ENCODE measurements at regions not wholly inside any gene's neighbourhood (a gene's known extent, or its start where the extent isn't known, plus 50 kb on each side); places are given as distances from the start of the nearest gene placed in this dataset.

DNA sequence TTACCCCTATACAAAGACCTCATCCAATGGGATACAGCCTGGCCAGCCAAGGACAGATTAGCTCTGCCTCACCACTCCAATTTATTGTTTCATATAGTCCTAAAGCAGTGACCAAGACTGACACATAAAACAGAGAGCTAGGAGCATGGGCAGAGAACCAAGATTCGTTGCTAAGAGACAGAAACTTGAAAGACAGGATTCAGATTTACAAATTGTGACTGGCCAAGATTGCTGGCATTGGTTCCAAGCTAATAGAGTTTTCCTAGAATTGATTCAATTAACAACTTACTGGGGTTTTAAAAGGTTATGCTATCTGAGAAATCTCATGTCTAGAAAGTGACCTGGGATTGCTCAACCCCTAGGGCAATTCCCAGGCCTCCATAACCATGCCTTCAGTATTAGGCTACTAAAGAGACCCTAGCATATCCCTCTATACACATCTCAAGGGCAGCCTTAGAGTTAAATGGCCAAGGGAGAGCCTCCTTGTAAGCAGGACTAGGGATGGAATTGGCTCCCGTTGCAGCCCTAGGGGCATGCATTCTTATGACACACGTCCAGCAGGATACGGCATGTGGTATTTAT lies 75.6 kb downstream of the ICOS start:
- no peak for DNase-seq (ENCODE audit: low spot score)
- TF ChIP-seq, protein P1, sequence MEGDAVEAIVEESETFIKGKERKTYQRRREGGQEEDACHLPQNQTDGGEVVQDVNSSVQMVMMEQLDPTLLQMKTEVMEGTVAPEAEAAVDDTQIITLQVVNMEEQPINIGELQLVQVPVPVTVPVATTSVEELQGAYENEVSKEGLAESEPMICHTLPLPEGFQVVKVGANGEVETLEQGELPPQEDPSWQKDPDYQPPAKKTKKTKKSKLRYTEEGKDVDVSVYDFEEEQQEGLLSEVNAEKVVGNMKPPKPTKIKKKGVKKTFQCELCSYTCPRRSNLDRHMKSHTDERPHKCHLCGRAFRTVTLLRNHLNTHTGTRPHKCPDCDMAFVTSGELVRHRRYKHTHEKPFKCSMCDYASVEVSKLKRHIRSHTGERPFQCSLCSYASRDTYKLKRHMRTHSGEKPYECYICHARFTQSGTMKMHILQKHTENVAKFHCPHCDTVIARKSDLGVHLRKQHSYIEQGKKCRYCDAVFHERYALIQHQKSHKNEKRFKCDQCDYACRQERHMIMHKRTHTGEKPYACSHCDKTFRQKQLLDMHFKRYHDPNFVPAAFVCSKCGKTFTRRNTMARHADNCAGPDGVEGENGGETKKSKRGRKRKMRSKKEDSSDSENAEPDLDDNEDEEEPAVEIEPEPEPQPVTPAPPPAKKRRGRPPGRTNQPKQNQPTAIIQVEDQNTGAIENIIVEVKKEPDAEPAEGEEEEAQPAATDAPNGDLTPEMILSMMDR (IDR thresholded peaks at IDR 0.05) = no peak
- no peak overlapping the region for H3K27ac ChIP-seq
- no peak overlapping the region for H3K4me3 ChIP-seq

DNA sequence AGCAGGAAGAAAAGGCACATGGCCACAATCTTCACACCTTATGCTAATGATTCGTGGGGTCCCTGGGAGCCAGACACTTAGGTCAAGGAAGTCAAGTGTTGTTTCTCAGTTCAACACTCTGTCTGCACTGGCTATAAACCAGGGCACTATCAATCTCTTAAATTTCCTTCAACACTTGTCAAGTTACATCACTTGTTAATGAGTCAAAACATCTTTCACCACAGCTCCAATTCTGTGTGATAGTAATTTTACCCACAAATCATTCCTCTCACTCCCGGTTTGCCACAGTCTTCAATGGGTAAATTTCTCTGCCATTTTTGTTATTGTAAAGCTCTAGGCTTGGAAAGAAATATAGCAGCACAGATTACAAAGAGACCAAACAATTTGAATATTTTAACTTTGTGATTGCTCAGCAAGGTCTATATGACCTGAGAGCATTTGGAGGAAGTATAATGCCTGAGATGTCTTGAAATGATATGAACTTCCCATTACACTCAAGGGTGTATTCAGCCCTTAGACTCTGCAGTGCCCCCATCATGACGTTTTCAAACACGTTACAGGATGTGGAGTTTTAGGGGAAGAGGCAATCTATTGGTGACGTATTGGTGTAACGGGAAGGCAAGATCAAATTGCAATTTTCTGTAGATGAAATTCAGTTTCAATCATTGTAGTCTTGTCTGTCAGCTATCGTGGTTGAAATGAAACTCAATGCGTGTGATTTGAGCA lies 78.7 kb downstream of the ICOS start:
- H3K27ac ChIP-seq = no peak overlapping the region
- TF ChIP-seq, protein P1 (IDR thresholded peaks at IDR 0.05) = no peak
- no peak overlapping the region for H3K4me3 ChIP-seq
- DNase-seq (ENCODE audit: low spot score) = no peak

DNA sequence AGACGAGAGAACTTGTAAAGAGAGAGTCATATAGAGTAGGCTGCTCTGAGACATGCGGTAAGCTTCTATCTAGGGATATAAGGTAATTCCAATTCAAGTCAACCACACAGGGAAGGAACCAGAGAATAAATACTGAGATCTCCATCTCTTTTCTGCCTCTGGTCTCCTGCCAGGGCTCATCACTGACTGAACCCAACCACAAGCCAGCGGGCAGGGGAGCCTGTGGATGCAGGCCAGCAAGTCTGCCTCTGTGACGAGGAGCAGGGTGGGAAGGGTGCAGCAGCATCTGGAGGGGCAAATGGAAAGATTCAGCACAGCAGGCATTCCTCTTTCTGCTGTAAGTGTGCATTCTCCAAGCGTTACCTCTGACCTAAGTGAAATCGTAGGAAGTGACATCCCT lies 82.2 kb downstream of the ICOS start:
- DNase-seq (ENCODE audit: low spot score) = no peak
- TF ChIP-seq, protein P1 (IDR thresholded peaks at IDR 0.05) = no peak
- H3K4me3 ChIP-seq = no peak overlapping the region
- no peak overlapping the region for H3K27ac ChIP-seq

DNA sequence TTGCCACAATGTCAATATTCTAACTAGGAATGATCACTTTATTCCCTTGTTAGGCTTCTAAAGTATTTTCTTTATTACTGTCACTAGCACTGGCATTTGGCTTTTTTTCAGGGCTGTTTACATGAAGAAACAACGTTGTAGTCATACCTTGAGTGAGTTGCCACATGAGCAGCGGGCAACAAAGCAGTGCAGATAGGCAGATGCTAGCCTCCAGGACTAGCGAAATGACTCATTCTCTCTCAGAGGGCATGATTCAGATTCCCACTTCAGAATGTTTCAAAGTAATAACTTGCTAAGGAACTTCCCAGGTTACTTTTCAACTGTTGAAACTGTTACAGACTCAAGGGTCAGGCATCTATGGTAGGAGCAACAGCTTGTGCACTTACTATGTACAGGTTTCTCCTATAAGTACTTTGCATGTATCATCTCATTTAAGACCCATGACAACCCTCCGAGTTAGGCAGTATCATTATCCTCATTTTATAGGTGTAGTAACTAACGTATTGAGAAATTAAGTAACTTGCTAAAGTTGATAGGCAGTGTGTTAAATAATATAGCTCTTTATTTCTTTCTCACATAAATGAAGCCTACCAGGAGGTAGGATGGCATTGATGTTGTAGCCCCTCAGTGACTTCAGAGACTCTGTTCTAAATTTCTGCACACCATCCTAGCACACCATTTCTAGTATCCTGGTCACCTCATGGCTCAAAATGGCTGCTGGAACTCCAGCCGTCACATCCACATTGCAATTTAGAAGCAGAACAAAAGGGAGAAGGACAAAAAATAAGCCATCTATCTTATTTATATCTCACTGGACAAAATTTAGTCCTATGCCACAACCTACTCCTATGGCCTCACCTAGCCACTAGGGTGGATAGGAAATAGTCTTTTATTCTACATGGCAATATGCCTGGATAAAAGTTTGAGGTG lies 83.3 kb downstream of the ICOS start:
- H3K27ac ChIP-seq = no peak overlapping the region
- TF ChIP-seq, protein P1 (IDR thresholded peaks at IDR 0.05) = no peak
- no peak for DNase-seq (ENCODE audit: low spot score)

DNA sequence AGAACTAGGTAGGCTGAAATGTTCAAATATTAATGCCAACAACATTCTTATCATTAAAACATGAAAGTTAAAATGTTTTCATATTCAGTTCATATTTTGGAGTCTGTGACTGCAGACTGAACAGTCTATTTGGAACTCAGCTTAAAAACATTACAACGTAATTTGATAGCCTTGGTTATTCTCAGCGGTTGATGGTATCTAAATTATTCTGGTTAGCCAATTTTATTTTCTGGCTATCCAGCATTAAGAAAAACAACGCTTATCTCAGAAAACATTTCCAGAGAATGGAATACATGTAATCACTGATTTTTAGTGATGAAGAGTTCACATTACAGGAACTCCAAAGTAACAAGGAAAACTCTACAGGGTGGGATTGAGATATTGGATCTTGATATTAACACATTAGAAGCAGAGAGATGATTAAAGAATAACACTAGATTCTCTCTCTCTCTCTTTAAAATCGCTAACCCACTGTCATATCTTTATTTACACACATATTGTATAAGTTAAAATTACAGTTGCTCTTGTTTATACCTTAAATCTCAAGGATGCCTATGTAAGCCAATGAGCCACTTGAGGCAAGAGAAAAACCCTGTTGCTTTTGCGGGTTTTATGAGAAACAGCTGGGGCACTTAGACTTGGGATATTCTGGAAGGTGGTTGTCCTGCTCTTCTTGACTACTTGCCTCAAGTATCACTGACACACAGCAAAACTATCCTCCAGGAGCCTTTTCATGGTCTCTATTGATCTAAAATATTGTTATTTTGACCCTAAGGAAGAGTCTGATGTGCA lies 84.9 kb downstream of the ICOS start:
- TF ChIP-seq, protein P1 (IDR thresholded peaks at IDR 0.05) = no peak
- H3K27ac ChIP-seq = peak overlapping the region; percentile 20 to 57
- DNase-seq (ENCODE audit: low spot score) = no peak
- H3K4me3 ChIP-seq = no peak overlapping the region

More for the DNA sequence above, 83.3 kb downstream of the ICOS start:
- H3K4me3 ChIP-seq = no peak overlapping the region

DNA sequence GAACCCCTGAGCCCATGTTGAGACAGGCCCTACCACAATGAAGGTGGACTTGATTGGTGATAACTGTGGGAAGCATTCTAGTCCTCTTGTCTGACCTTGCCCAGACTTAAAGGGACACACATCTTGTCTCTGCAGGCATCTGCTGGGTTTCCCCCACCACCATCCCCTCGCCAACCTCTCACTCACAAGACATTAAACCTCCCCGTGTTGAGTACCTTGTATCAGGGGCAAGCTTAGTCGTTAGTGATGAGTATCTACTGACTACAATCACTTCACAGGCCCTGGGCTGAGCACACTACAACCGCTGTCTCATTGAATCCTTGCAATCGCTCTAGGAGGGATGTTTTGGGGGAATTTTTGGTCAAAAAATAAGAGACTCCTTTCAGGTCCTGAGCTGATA lies 86.0 kb downstream of the ICOS start:
- H3K4me3 ChIP-seq = no peak overlapping the region
- TF ChIP-seq, protein P1 (IDR thresholded peaks at IDR 0.05) = no peak
- no peak for DNase-seq (ENCODE audit: low spot score)
- peak overlapping the region in 1 of 2 donors; percentile 1 for H3K27ac ChIP-seq
